HEK293T (cell line): ENCODE measurements at regions not wholly inside any gene's neighbourhood (a gene's known extent, or its start where the extent isn't known, plus 50 kb on each side); places are given as distances from the start of the nearest gene placed in this dataset.

Source experiments
- ELF4 ChIP-seq: fragments of 450-650 bp; IDR thresholded peaks from 2 replicates; pipeline ENCODE4 v1.6.1; 2017; ENCODE audit warnings: antibody characterized with exemption
- FOXK2 ChIP-seq: fragments of 450-650 bp; IDR thresholded peaks from 2 replicates; pipeline ENCODE4 v1.6.1; 2016; ENCODE audit warnings: mild to moderate bottlenecking
- FOXM1 ChIP-seq: fragments of 450-650 bp; IDR thresholded peaks from 2 replicates; pipeline ENCODE4 v1.6.1; 2017; ENCODE audit warnings: mild to moderate bottlenecking, borderline replicate concordance
- NFRKB ChIP-seq: fragments of 450-650 bp; IDR thresholded peaks from 2 replicates; pipeline ENCODE4 v1.6.1; 2016; ENCODE audit warnings: mild to moderate bottlenecking, moderate library complexity
- SP1 ChIP-seq: fragments of 450-650 bp; IDR thresholded peaks from 2 replicates; pipeline ENCODE4 v1.6.1; 2017
- ZNF384 ChIP-seq: fragments of 450-650 bp; IDR thresholded peaks from 2 replicates; pipeline ENCODE4 v1.6.1; 2016

DNA sequence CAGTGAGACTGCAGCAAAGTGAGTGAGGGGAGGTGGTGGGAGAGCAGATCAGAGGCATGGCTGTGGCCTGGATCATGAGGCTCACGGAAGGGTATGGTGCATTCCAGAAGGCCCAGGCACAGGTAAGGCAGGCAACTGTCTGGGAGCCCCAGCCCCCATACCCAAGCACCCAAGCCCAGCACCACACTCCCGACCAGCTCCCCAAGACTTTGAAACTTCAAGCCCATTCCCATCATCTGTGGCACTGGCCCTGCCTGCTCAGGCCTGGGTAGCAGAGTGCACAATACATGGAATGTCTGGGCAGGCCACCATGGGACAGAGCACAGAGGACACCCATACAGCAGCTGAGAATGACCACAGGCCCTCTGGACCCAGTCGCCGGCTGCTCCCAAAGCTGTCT, 202.6 kb upstream of the ARL4C start:
- TF ChIP-seq FOXK2 (no peak), FOXM1 (no peak), SP1 (no peak), ZNF384 (no peak), ELF4 (no peak), NFRKB (no peak)
